Dermis blood vessel endothelial cell (primary cell): ENCODE measurements at regions not wholly inside any gene's neighbourhood (a gene's known extent, or its start where the extent isn't known, plus 50 kb on each side); places are given as distances from the start of the nearest gene placed in this dataset.

ENCODE experiments used
- DNase-seq: peaks from one replicate; pipeline ENCODE4 v3.0.0; 2010

- no peak for DNase-seq
These were observed 56.8 kb upstream of the ZNF469 start for GRCh38 chr16:88325976-88326375.

GRCh38 chr16:88326611-88327485 lies 55.9 kb upstream of the ZNF469 start:
- no peak for DNase-seq

GRCh38 chr16:88327561-88328312 lies 55.0 kb upstream of the ZNF469 start:
- no peak for DNase-seq

- no peak for DNase-seq
These were observed 54.3 kb upstream of the ZNF469 start for GRCh38 chr16:88328313-88328980.

- DNase-seq: no peak
These were observed 52.7 kb upstream of the ZNF469 start for GRCh38 chr16:88329726-88330700.

- no peak for DNase-seq
These were observed 51.5 kb upstream of the ZNF469 start for GRCh38 chr16:88330971-88331890.

GRCh38 chr16:88331989-88332920 lies 50.5 kb upstream of the ZNF469 start:
- DNase-seq: peak; percentile 95

- DNase-seq: peak; percentile 49
These were observed 49.6 kb upstream of the ZNF469 start for GRCh38 chr16:88332921-88333825.
